ENCODE measurements at regions not wholly inside any gene's neighbourhood (a gene's known extent, or its start where the extent isn't known, plus 50 kb on each side); places are given as distances from the start of the nearest gene placed in this dataset.
"Not testable (repeated sequence)": the region's sequence is repeated elsewhere in the genome, so short reads cannot be mapped to it uniquely, and the experiment has no call there.

DNA sequence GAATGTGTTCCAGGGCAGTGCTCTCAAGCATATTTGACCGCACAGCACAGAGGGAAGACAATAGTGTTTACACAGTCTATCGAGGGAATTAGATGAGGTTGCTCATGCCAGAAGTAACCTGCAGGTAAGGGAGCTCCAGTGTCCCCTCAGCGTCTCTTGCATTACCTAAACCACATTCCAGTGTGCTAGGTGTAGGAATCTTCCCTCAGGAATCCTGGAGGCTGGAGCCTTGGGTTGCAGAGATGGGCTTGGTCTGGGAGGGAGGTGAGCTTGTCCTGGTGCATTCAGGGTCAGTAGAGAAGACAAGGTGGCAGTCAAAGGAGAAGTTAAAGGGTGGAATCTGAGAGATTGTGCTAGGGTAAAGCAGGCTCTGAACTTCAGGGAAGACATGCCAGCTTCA is 56.3 kb downstream of the SOX14 start:
- no peak for DNase-seq (ENCODE audit: low spot score)

DNA sequence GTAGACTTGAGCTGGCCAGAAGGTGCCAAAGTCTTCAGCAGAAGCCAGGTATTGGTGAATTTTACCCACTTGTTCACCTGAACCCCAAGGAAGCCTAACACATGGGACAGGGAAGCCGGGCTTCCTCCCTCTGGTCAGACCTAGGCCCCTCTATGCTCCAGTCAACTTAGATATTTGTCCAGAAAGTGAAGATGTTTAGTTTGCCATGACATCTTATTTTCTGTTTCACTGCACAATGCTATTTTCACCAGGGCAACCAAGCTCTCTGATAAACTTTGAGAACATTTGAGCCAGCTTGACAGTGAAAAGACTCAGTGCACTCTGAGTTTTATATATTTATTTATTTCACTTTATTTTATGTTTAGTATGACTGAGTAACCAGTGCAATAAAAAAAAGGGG is 71.0 kb downstream of the SOX14 start:
- no peak for DNase-seq (ENCODE audit: low spot score)

- DNase-seq (ENCODE audit: low spot score) = no peak
These were observed 81.1 kb downstream of the SOX14 start for GRCh38 chr3:137845194-137845593.

DNA sequence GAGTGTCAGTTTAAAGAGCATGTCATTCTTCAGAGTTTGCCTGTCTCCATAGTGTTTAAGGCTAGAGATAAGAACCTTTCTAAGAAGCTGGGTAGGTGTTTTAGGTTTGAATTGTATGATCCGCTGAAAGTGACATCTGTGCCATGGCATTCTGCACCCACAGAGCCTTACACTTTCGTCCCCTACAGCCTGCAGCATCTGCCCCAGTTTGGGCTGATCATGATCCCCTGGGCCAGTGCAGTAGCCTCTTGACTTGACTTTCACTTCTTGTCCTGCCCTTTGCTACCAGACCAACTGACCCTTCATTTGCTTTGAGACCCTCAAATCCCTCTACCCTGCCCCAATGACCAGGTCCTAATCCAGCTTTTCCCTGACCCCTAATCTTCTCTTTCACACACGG is 81.6 kb downstream of the SOX14 start:
- no peak for DNase-seq (ENCODE audit: low spot score)

DNA sequence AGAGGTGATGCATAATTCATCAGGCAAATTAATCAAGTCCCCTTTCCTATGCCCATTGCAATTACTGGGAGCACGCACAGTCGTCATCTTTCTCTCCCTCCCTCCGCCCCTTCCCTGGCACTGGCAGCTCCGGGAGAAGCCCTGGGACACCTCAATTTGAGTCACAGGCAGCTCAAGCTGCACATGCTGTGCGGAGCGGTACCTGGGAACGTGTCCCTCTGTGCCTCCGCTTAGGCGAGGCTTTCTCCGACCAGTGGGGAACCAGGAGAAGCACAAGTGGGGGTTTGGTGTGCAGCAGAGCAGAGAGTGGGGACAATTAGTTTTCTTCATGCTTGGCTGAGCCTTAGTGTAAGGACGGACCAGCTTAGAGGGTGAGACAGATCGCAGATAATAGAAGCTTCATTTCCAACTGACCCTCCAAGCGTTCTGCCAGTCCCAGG is 88.3 kb downstream of the SOX14 start:
- no peak for DNase-seq (ENCODE audit: low spot score)

GRCh38 chr3:137854533-137855261 is 90.6 kb downstream of the SOX14 start:
- DNase-seq (ENCODE audit: low spot score) = no peak

DNA sequence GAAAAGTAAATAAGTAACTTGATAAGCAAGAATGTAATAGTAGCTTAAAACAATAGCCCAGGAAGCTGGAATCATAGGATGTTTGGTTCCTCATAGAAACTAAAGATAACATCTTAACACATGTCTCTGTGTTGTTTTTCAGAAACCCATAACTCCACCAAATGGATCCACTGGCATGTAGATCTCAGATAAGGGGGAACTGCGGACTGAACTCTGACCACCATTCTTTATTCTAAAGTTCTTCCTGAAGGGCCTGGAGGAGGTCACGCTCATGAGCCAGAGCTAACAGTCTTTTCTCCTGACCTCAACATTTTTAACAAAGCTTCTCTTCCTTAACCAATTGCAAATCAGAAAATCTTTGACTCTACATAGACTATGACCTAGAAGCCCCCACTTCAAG is 101.9 kb downstream of the SOX14 start:
- DNase-seq (ENCODE audit: low spot score) = no peak

- DNase-seq (ENCODE audit: low spot score) = no peak
These were observed 102.8 kb downstream of the SOX14 start for GRCh38 chr3:137866933-137867332.

GRCh38 chr3:137867611-137868010 is 103.5 kb downstream of the SOX14 start:
- no peak for DNase-seq (ENCODE audit: low spot score)

- no peak for DNase-seq (ENCODE audit: low spot score)
These were observed 104.9 kb downstream of the SOX14 start for GRCh38 chr3:137869022-137869421.

DNA sequence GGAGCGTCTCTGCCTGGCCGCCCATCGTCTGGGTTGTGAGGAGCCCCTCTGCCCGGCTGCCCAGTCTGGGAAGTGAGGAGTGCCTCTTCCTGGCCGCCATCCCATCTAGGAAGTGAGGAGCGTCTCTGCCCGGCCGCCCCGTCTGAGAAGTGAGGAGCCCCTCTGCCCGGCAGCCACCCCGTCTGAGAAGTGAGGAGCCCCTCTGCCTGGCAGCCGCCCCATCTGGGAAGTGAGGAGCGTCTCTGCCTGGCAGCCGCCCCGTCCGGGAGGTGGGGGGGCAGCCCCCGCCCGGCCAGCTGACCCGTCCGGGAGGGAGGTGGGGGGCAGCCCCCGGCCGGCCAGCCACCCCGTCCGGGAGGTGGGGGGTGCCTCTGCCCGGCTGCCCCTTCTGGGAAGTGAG is 108.5 kb downstream of the SOX14 start:
- not testable (repeated sequence) for DNase-seq (ENCODE audit: low spot score)

- DNase-seq (ENCODE audit: low spot score) = not testable (repeated sequence)
These were observed 113.1 kb upstream of the CLDN18 start for GRCh38 chr3:137896842-137897241.

DNA sequence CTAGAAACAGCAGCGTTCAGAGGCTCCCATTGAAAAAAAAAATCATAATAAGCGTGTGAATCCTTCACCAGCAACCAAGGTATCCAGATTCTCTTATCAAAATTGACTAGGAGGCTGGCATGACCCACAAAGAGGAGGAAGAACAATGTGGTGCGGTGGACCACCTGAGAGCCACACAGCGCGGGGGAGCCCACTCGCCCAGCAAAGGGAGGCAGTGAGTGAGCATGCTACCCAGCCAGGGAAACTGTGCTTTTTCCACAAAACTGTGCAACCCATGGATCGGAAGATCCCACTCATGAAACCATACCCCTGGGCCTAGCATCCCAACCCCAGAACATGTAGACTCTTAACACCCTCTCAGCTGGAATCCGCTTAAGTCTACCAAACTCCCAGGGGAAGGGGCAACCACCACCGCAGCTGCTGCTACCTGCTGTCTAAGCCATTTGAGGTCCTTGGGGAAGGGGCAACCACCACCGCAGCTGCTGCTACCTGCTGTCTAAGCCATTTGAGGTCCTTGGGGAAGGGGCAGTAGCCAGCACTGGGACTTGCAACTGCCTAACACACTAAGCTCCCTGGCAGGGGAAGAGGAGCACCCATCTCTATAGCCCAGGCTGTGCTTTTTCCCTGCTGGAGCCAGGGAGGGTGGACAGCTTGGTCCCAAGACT is 102.8 kb upstream of the CLDN18 start:
- no peak for DNase-seq (ENCODE audit: low spot score)

- DNase-seq (ENCODE audit: low spot score) = no peak
These were observed 85.3 kb upstream of the CLDN18 start for GRCh38 chr3:137924628-137925027.

- DNase-seq (ENCODE audit: low spot score) = no peak
These were observed 84.9 kb upstream of the CLDN18 start for GRCh38 chr3:137925080-137925479.

DNA sequence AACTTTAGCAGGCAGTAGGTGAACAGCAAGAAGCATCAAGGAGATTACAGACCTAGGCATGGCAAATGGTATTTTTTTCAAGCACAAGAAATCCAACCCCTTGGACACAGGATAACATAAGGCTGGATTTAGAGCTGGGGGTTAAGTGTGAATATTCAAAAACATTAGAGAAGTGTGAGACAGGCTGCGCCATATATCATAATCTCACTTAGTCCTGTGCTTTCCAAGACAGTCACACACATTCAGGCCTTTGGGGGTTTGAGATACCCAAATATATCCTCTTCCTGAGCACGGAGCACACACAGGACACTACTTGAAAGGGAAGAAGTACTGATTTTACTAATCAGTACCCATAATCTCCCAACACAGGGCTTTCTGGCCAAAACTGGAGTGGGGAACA is 83.0 kb upstream of the CLDN18 start:
- DNase-seq (ENCODE audit: low spot score) = no peak

- DNase-seq (ENCODE audit: low spot score) = no peak
These were observed 79.0 kb upstream of the CLDN18 start for GRCh38 chr3:137930976-137931375.

DNA sequence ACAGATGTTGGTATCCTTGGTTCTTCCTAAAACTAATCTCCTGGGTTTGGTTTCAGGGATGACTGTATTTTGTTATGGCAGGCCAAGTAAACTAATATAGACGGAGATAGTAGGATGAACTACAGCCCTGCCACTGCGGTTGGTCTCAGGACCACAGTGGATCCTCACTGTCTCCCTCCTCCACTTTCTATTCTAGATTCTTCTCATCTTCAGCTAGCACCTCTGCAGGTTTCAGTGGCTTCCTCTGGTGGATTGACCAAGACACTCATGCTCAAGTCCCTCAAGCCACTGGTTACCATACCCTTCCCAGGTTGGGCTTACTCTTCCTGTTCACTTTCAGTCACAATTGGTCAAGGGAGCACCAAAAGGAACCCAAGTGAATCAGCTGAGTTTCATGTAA is 71.1 kb upstream of the CLDN18 start:
- DNase-seq (ENCODE audit: low spot score) = no peak

DNA sequence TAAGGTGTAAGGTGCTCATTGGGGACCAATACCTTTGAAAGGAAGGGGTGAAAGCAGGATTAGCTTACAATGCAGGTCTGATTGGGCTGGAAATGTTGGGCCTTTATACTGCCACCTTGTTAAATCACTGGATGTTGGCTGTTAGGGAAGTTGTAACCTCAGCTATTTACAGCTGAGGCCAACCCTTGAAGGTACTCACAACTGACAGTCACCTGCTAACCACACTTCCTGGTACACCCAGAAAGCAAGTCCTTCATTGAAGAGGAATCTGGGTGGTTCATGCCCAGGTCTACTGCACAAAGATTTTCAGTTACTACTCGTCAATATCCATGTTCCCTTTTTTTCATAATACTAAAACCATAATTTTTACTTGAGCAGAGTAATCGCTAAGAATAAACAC is 65.4 kb upstream of the CLDN18 start:
- no peak for DNase-seq (ENCODE audit: low spot score)

DNA sequence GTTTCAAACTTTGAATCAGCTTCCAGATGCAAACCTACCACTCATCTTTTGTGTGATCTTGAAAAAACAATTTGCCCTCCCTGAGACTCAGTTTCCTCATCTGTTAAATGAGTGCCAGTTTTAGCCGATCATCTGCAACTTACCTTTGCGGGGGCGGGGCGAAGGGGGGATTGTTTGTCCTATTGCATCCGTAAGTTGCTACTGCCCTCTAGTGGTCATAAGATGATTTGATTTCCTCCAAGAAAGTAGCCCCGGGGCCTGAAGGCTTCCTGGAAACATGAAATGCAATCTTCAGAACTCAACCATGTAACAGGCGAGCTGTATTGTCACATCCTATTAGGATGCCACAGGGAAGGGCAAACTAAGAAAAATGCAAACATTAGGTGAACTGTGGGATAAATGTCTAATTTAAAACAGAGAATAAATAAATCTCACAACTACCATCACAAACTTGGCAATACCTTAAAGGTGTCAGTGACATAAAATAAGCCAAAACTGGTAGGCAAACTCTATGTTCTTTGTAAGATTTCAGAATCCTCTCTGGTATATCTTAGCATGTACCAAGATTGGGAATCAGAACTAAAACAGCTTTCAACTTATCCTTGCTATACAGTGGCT is 63.5 kb upstream of the CLDN18 start:
- peak; percentile 66 for DNase-seq (ENCODE audit: low spot score)

DNA sequence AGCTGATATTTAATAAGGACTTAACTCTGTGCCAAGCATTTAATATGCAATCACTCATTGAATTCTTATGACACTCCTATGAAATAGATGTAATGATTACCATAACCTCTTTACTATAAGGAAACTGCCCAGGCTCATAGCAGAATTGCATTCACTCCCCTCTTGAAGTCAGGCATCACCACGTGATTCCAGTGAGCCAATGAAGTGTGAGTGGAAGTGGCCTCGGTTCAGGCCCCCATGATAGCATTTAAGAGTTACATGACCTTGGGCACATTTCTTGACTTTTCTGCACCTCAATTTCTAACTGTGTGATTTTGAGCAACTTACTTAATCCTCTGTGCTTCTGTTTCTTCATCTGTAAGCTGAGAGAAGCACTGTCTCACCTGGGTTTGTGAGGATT is 62.8 kb upstream of the CLDN18 start:
- no peak for DNase-seq (ENCODE audit: low spot score)

GRCh38 chr3:137948400-137949072 is 61.4 kb upstream of the CLDN18 start:
- no peak for DNase-seq (ENCODE audit: low spot score)

DNA sequence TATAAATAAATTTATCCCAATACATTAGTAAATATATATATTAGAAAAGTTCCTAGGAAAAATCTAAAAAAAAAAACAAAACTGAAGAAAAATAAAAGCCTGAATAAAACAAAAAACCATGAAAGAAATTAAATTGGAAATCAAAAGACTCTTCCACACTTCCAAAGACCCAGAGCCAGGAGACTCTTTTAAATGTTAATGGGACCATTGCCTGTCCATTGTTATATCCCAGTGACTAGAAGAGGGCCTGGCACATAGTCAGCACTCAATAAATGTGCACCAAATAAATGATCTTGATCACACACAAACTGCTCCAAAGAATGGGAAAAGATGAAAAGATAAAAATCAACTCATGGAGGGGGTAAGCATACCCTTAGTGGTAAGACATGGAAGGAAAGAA is 51.3 kb upstream of the CLDN18 start:
- DNase-seq (ENCODE audit: low spot score) = no peak
